Right lobe of liver (tissue), 4 donors: ENCODE measurements at regions not wholly inside any gene's neighbourhood (a gene's known extent, or its start where the extent isn't known, plus 50 kb on each side); places are given as distances from the start of the nearest gene placed in this dataset.
"Not testable (repeated sequence)": the region's sequence is repeated elsewhere in the genome, so short reads cannot be mapped to it uniquely, and the experiment has no call there.

Experiments used
- POLR2A ChIP-seq: fragments of 450-650 bp; IDR thresholded peaks from one replicate; pipeline ENCODE4 v1.6.1; 2017; ENCODE audit warnings: antibody characterized with exemption, mild to moderate bottlenecking
- TF ChIP-seq, protein P1 (sequence below), 4 donors: fragments of 200-600 bp in 3 of 4; fragments of 450-650 bp in 1 of 4; IDR thresholded peaks; one replicate each; pipeline versions ENCODE4 v1.5.1 to v1.8.0; 2016 to 2022; ENCODE audit warnings: antibody characterized with exemption in 4 of 4, mild to moderate bottlenecking in 2 of 4
- donor health status: DM: no; HTN: no; CAD: no.
- donor health status: DM: no; HTN: no; CAD: no.
- donor health status: DM: no; HTN: yes; CAD: no.

DNA sequence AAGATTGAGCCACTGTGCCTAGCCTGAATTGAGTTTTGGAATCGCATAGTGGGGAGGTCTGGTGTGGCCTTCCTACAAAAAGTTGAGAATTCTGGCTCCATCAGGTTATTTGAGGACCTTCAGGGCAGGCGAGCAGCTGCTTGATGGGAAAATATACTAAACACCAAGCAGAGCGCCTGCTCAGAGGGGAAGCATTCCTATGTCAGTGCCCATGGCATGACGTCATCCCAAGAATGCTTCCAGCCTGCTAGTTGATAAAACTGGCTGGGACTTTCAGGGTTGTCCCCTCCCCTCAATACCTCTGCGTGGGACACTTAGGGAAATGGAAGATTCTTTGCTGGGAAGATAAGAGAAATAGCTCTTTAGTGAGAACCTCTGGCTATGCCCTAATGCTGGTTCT lies 174.9 kb upstream of the NBPF12 start:
- TF ChIP-seq, protein P1, sequence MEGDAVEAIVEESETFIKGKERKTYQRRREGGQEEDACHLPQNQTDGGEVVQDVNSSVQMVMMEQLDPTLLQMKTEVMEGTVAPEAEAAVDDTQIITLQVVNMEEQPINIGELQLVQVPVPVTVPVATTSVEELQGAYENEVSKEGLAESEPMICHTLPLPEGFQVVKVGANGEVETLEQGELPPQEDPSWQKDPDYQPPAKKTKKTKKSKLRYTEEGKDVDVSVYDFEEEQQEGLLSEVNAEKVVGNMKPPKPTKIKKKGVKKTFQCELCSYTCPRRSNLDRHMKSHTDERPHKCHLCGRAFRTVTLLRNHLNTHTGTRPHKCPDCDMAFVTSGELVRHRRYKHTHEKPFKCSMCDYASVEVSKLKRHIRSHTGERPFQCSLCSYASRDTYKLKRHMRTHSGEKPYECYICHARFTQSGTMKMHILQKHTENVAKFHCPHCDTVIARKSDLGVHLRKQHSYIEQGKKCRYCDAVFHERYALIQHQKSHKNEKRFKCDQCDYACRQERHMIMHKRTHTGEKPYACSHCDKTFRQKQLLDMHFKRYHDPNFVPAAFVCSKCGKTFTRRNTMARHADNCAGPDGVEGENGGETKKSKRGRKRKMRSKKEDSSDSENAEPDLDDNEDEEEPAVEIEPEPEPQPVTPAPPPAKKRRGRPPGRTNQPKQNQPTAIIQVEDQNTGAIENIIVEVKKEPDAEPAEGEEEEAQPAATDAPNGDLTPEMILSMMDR (IDR thresholded peaks at IDR 0.05), result not testable (repeated sequence)
- TF ChIP-seq POLR2A, result not testable (repeated sequence)
